ENCODE measurements at regions not wholly inside any gene's neighbourhood (a gene's known extent, or its start where the extent isn't known, plus 50 kb on each side); places are given as distances from the start of the nearest gene placed in this dataset.

- TF ChIP-seq TEAD4 (IDR thresholded peaks at IDR 0.05; ENCODE audit: low read length) (no peak), TEAD4 (CRISPR knock-in tag; IDR thresholded peaks at IDR 0.05; ENCODE audit: borderline replicate concordance) (no peak), MCM5 (IDR thresholded peaks at IDR 0.05; ENCODE audit: low read depth) (no peak), EWSR1 (IDR thresholded peaks at IDR 0.05; ENCODE audit: borderline replicate concordance, low read depth, partially characterized antibody) (no peak), RFX5 (IDR thresholded peaks at IDR 0.05; ENCODE audit: low read depth, low read length) (no peak), STAT5B (CRISPR knock-in tag; IDR thresholded peaks at IDR 0.05) (no peak), RBM15 (IDR thresholded peaks at IDR 0.05; ENCODE audit: insufficient read depth, low read length) (no peak), NFATC3 (IDR thresholded peaks at IDR 0.05) (no peak)
Measured at GRCh38 chr11:129613071-129613470, 202.6 kb upstream of the TMEM45B start (continued).

- Histone ChIP-seq H4K20me1 (replicated peaks; ENCODE audit: control insufficient read depth, insufficient read depth, low read length) (no peaks in the 10 kb centered on the region), H3K9ac (ENCODE audit: insufficient read depth in 1 of 2, low read depth in 2 of 2, low read length in 2 of 2) (no peak overlapping the region), H3K4me3 (no peak overlapping the region), H3K79me2 (ENCODE audit: control insufficient read depth, insufficient read depth, low read length) (no peaks in the 10 kb centered on the region), H3K4me1 (replicated peaks in 1 of 2; ENCODE audit: control insufficient read depth in 2 of 2, insufficient read depth in 2 of 2, low read length in 2 of 2) (peaks cover 8 to 12% of the 10 kb centered on the region in 2 experiments; a peak in 4 of 5 replicates), H3K27ac (ENCODE audit: extremely low read depth, low read depth, low read length) (no peak overlapping the region), H3K9me1 (ENCODE audit: control insufficient read depth, insufficient read depth, low read length) (no peaks in the 10 kb centered on the region), H3K4me2 (ENCODE audit: insufficient read depth, low read length) (no peak overlapping the region), H3K9me3 (replicated peaks; ENCODE audit: control insufficient read depth, insufficient read depth, low read depth, low read length) (no peaks in the 10 kb centered on the region), H2AFZ (ENCODE audit: low read depth, low read length) (no peak overlapping the region), H3K27me3 (ENCODE audit: control insufficient read depth in 2 of 2, insufficient read depth in 2 of 2, low read length in 2 of 2) (peaks cover 0 to 31% of the 10 kb centered on the region in 2 experiments; a peak in 3 of 5 replicates), H3K36me3 (ENCODE audit: control insufficient read depth, insufficient read depth, low read length) (no peaks in the 10 kb centered on the region)
- in situ Hi-C loops (cut with MboI), result no loop called here
- no TSS peak for BruUV-seq (replicated peaks)
- TF ChIP-seq CBFA2T2 (conservative IDR thresholded peaks at IDR 0.05) (no peak), POLR2B (IDR thresholded peaks at IDR 0.05; ENCODE audit: low read depth, partially characterized antibody) (no peak), STAT5A (IDR thresholded peaks at IDR 0.05; ENCODE audit: borderline replicate concordance, low read length) (no peak), ZNF695 (CRISPR knock-in tag; IDR thresholded peaks at IDR 0.05) (no peak), TCF15 (CRISPR knock-in tag; IDR thresholded peaks at IDR 0.05) (no peak), ZNF79 (CRISPR knock-in tag; IDR thresholded peaks at IDR 0.05; ENCODE audit: low read depth) (no peak), ZNF507 (tag; conservative IDR thresholded peaks at IDR 0.05) (no peak), RFX5 (IDR thresholded peaks at IDR 0.05; ENCODE audit: low read depth, low read length) (no peak)
- ATAC-seq (no peak), DNase-seq (ENCODE audit: extremely low read depth in 1 of 4, low spot score in 3 of 4) (no peak), FAIRE-seq (no peak)
- intact Hi-C loops (cut with micrococcal nuclease), result no loop called here
- CTCF ChIA-PET (ENCODE audit: low intra/inter-chr PET ratio), result no interaction called here
- 23% methylated on average over 10 of the region's 11 CpGs for WGBS (ENCODE audit: insufficient coverage, low coverage, missing lambda C conversion rate)
- POLR2A ChIA-PET, result no interaction called here
Measured at GRCh38 chr11:129614256-129614944, 201.2 kb upstream of the TMEM45B start.

Data from K562 (cell line).